GM21528 (cell line): ENCODE measurements at regions not wholly inside any gene's neighbourhood (a gene's known extent, or its start where the extent isn't known, plus 50 kb on each side); places are given as distances from the start of the nearest gene placed in this dataset.
"Not testable (repeated sequence)": the region's sequence is repeated elsewhere in the genome, so short reads cannot be mapped to it uniquely, and the experiment has no call there.

Experiments used
- ATAC-seq: cut with Tn5 transposase; IDR thresholded peaks from one replicate; pipeline ENCODE4 v1.9.1; 2021; ENCODE audit warnings: mild to moderate bottlenecking, moderate library complexity; ENCODE audit not compliant: unreplicated experiment, low FRiP score

DNA sequence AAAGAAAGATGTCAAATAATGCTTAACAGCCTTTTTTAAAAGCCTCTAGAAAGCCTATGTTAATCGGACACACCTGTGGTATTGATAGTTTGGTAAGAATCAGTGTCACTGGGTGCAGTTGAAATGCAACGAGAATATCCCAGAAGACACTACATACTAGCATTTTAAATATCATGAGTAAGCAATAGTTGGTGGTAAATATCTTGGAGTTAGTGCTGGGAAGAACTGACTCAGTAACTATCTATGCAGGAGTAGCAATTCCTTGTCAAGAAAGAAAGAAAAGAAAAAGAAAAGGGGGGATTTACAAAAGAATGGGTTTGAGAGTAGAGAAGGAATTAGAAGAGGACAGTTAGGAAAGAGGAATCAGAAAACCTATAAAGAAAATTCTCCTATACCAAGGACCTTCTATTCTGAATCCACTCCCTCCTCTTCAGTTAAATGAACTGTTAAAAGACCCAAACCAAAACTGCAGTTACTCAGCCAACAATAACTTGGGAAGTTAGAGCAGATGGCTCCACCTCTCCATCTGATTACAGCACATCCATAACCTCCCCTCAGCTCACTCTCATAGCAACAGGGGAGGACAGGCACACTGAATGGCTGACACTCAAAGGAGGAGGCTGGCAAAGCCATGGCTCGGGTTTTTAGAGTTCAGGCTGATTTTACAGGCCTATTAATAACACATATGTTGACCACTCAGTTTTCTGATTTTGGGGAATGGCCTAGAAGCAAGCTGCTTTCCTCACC is 207.6 kb upstream of the MDFIC2 start:
- ATAC-seq, result no peak

DNA sequence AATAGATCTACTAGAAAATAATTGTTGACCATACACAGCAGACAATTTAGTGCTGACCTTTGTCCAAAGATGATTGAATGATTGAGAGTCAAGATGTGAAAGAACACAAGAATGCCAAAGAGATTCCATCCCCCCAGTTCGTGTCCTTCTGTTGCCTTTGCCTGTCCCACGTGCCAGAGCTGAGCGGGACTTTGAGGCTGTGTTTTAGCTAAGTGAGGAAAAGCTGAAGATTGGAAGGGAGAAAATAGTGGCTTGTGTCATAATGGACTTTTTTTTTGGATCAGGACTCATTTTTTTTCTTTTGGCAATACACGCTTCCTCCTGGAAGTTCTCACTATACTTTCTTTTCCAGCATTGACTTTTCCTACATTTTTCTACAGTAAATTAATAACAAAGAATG is 206.6 kb upstream of the MDFIC2 start:
- no peak for ATAC-seq

DNA sequence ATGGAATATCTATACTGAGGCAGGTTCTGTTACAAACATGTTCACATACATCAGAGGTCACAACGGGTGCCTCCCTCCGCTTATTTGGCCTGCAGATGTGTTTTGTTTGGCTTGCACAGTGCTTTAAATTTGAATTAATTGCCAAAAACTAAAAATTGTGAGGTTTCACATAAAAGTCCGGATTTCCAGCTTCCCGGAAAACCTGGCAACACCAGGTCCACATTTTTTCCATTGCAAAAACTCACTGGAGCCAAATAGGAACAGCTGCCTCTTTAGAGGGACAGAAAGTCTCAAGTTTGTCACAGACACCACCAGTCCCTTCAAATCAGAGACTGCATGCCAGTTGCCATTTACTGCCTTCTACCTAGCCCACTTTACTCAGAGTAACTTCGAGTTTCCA is 205.9 kb upstream of the MDFIC2 start:
- no peak for ATAC-seq

DNA sequence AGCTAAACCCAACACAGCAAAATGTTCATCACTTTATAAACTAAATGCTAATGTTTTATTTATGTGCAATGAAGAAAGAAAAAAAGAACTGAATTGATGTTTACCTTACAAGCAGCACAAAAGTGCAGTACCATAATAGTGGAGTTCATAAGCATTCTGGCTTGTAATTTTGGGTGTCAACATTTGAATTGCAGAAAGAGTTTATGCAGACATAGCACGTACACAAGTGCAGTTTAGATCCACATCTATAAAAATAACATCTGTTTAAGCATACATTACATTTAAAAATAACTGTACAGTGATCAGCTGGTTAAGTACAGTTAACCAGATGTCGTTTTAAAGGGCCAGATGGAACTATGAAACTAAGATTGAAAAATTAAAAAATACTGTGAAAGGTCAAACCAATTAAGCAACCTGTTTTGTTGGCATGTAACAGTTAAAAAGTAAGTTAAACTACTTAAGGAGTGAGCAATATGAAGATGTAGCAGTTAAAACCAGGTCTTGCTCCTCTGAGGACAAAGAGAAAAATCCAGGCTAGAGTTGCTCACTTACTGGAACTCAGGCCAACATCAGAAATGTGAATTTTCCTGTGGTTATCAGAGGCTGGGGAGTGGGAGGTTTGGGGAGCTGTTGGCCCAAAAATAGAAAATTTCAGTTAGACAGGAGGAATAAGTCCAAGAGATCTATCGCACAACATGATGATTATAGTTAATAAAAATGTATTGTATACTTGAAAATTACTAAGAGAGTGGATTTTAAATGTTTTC is 204.9 kb upstream of the MDFIC2 start:
- no peak for ATAC-seq

DNA sequence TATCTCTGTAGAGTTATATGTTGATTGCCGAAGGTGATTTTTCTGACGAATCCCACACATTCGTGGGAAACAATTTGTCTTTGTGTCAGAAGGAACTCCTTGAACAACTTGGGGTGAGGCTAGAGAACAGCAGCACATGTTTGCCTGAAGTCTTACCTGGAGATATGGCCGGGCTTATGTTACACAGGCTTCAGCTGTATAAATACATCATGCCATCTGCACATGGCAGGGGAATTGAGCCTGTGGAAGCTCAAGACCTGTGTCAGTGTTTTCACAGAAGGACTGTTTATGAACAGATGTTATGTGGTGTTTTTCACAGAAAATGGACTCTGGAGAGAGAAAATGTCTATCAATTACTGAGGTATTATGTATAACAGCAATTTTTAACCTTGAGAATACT is 203.6 kb upstream of the MDFIC2 start:
- ATAC-seq, result no peak

DNA sequence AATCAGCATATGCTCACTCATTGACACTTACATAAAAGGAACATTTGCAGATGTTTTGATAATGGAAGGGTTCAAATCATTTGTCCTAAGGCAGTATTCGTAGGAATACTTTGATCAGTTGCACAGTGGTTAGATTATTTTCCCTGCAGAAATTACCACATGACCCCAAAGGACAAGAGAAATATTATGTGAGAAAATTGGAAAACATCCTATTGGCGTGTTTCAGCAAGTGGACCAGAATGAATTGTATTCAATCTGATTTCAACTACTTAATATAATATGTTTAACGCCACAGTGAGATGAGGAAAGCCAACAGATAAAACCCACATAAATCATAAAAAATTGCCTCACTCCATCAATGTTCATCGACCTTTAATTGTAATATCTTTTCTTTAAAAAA is 195.0 kb upstream of the MDFIC2 start:
- no peak for ATAC-seq

DNA sequence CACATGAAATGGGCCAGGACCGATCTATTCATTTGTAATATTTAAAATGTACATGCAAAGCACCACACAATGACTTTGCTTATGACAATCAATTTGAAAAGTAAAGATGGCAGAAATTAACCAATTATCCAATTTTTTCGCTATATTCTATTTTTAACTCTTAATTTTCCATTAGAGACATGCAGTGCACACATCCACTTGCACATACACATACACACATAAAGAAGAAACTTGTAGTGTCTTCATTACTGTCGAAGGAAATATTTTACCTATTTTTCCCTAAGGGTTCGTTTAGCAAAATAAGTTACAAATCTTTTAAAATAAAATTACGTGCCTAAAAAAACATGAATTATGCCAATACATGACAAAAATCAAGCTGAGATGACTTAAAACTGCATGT is 194.3 kb upstream of the MDFIC2 start:
- ATAC-seq, result no peak

DNA sequence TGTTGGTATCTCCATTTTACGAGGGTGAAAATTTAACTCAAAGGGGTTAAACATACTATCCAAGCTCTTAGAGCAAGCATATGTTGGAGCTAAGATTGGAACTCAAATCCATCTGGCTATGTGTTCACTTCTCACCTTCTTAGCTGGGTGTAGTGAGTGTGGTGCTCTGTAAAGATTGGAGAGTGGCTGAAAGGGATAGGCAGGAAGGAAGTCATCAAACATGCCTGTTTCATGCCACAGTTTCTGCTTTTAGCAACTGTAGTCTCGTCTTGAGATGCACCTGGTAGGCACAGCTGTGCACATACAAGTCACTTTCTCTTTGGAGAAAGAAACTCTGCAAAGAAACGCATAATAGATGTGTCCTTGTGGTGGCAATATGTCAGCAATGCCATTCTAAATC is 189.1 kb upstream of the MDFIC2 start:
- no peak for ATAC-seq

DNA sequence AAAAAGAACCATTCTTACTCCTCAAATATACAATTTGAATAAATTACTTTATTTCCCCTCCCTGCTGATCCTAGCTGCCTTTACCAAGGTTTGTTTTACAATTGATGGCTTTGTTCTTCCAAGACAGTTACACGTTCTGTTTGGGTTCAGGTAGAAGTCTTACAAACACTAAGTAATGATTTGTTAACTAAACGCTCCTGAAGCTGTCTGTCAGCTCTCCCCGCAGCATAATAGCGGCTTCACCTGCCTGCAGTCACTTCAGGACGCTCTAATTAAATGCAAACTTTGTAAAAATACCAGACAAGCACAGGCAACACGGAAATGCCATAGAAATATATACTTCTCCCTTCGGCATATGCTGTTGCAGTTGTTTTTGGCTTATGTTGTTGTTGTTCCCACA is 176.4 kb upstream of the MDFIC2 start:
- ATAC-seq, result no peak

DNA sequence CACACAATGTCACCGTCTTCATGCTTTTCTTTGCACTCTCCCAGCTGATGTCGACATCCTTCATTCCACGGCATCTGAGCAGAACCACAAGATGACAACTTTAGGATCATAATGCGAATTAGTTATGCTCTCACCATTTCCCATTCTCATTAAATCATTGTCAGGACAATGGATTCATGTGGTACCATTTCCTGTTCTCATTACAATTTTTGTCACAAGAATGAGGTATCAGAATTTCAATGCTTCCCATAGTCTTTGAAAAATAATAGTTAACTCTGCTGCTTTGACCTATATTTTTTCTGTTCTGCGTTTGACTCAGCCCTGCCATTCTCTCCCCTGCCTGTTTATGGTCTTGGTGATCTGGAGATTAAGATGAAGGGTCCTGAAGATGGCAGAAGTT is 175.7 kb upstream of the MDFIC2 start:
- ATAC-seq, result no peak

DNA sequence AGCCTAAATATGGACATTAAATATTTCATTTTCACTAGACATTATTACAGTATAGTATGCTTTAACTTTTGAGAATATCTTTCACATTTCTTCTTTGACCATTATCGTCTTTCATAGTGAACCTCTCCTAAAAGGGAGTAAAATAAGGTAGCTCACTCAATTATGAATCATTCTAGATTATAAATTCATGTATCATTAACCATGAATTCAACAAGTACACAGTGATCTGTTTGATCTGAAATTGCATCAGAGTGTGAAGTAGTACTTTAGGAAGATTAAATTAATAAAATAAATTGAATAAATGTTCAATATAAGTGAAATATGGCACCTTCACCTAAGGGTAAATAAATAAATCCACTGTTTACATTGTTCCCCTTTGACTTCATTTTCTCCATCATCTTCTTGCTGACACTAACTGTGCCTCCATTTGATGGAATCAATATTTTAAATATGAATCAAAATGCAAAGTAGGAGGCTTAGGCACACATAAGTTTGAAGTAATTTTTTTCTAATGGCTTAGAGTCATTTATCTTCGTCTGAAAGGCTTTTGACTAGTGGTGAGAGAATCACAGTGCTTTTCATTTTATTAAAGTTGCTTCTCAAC is 174.1 kb upstream of the MDFIC2 start:
- no peak for ATAC-seq

DNA sequence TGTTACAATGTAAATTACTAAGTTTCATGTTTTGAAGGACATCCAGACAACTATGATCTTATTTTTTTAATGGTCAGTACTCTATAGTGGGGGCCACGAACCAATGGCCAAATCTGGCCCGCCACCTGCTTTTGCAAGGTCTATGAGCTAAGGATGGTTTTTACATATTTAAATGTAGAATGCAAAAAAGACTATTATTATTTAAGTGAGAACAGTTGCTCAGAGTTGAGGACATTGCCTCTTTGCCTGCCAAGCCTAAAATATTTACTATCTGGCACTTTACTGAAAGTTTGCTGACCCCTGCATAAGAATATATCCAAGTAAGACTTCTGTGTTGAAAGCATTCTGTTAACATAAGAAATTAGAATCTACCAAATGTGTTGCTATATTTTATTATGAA is 163.7 kb upstream of the MDFIC2 start:
- no peak for ATAC-seq

DNA sequence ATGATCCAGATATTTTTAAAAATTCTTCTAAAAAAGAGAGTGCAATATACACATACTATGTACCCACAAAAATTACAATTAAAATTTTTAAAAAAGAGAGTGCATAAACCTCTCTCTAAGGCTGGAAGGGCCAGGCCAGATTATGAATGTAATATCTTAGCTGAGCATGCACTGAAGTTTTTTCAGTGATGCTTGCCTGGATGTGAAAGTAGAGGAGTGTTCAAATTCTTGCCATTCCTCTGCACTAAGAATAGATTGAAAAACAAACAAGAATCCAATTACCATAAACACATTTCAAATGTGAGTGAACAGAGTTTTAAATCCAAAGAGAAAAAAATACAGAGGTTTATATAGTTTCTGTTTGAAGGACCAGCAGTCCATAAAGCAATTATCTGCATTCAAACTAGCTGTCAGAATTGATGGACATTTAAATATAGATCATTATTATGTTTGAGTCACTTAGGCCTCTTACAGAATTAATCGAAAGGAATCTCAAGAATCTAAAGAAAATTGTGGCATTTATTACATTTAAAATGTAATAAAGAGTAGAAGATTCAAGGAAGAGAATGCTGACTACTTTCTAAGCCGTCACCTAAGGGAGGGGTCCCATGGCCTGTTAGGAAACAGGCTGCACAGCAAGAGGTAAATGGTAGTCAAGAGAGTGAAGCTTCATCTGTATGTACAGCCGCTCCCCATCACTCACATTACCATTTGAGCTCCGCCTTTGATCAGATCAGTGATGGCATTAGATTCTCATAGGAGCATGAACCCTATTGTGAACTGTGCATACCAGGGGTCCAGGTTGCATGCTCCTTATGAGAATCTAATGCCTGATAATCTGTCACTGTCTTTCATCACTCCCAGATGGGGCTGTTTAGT is 159.3 kb upstream of the MDFIC2 start:
- no peak for ATAC-seq

DNA sequence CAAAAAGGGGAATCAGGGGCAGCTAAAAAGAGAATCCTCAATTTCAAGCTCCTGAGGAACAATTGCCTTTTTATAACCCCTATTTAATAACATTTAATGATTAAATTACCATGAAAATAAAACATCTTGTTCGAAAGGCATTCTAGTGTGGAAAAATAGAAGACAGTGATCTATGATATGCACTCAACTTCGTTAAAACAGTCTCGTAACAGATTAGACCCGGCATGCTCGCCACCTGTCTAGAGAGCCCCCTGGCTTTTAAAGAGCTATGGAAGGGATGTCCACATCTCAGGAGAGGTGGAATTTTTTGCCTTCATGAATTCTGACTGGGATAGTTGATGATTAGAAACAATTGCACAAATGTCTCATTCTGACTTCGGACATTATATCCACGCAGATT is 153.7 kb upstream of the MDFIC2 start:
- no peak for ATAC-seq

DNA sequence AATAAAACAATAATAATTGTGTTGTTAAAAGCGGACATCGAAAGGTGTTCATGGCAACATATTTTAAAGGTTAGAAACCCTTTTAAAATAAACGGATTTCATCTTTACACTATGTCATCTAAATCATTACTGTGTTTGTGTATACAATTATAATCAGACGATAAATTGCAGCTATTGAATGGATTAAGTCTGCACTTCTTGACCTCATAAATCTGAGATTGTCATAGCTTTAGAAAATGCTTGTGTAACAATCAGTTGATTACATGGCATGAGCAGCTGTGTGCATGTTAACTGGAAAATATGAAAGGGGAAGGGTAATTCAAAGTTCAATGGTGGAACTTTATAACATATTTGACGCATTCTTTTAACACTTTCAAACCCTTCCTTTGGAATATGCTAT is 152.4 kb upstream of the MDFIC2 start:
- no peak for ATAC-seq

DNA sequence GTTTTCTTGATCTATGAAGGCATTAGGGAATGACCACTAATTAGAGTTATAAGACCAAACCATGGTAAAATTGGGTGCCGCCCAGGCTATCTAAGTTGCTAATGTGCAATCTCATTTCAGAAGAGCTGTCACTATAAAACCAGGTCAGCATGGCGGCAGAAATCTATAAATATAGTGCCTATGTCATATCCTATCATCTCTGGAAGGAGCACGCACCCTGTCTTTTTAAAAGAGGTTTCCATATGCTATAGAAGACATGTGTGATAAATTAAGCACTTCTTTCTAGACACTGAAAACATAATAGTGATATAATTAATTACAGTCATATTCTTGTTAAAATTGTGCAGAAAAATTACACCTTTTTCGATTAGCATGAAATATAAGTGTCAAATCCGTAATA is 152.0 kb upstream of the MDFIC2 start:
- ATAC-seq, result no peak

DNA sequence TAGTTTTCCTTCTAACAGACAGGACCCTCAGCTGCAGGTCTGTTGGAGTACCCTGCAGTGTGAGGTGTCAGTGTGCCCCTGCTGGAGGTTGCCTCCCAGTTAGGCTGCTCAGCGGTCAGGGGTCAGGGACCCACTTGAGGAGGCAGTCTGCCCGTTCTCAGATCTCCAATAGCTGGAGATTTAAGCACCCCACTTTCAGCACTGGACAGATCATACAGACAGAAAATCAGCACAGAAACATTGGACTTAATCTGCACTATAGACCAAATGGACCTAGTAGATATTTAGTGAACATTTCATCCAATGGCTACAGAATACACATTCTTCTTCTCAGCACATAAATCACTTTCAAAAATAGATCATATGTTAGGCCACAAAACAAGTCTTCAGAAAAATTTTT is 137.8 kb upstream of the MDFIC2 start:
- not testable (repeated sequence) for ATAC-seq

DNA sequence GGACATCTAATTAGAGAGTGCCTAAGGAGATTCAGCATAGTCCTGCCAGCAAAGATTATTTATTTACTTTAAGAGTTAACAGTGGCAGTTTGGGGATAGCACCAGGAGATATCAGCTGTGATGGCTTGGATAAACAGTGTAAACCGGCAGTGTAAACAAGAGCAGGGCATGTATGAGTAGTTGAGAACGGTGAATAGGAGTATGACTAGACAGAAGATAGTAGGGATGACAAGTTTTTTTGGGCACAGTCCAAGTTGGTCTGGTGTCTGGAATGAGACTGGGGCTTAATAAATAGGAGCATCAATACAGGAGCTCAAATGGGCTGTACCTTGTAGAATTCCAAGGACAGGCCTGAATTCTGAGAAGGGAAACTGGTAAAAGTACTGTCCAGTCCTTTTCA is 123.0 kb upstream of the MDFIC2 start:
- not testable (repeated sequence) for ATAC-seq

DNA sequence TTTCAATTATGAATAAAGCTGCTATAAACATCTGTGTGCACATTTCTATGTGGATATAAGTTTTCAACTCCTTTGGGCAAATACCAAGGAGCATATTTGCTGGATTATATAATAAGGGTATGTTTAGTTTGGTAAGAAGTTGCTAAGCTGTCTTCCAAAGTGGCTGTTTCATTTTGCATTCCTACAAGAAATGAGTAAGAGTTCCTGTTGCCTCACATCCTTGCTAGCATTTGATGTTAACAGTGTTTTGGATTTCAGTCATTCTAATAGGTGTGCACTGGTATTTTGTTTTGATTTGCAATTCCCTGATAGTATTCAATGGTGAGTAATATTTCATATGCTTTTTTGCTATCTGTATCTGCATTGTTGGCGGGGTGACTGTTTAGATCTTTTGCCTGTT is 120.7 kb upstream of the MDFIC2 start:
- no peak for ATAC-seq

DNA sequence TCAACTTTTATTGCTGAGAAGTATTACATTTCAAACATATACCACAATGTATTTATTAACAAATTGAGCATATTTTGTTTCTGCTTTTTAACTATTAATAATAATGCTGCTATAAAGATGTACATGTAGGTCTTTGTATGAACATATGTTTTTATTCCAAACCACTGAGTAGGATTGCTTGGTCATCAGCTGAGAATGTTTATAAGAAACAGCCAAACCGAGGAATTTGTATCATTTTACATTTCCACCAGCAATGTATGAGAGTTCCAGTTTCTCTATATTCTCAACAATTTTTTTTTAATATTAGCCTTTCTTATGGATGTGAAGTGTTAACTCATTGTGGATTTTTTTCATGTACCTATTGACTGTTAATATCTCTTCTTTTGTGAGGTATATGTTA is 119.5 kb upstream of the MDFIC2 start:
- no peak for ATAC-seq

DNA sequence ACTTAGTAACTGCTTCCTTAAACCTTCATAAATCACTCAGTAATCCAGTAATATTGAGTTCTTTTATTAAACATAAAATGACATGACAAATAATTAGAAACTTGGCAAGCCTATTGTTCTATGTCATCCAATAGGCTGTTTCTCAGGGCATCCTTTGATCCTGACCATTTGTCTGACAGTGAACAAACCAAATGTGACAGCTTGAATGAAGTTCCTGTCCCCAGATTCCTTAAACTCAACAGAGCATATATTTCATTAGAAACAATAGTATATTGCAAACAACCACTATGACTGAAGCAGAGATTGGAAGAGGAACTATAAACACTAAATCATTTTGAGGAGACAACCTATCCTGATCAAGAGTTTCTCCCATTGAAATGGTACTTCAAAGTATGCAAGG is 113.6 kb upstream of the MDFIC2 start:
- ATAC-seq, result no peak
